PFSK-1 (cell line): ENCODE measurements at regions not wholly inside any gene's neighbourhood (a gene's known extent, or its start where the extent isn't known, plus 50 kb on each side); places are given as distances from the start of the nearest gene placed in this dataset.
A peak's percentile ranks its signal among the peaks of the same experiment; 100 is the strongest.

Source experiments
- FOXP2 ChIP-seq: optimal IDR thresholded peaks from 2 replicates; pipeline ENCODE3; 2011; ENCODE audit warnings: borderline replicate concordance, control low read depth, inconsistent platforms; ENCODE audit not compliant: insufficient read depth; ENCODE audit errors: extremely low read length, extremely low read depth
- POLR2AphosphoS5 ChIP-seq: IDR thresholded peaks from 2 replicates; pipeline ENCODE4 v1.6.1; 2012; ENCODE audit warnings: low read depth, mild to moderate bottlenecking, control low read depth, low read length, moderate library complexity
- TAF1 ChIP-seq: IDR thresholded peaks from 2 replicates; pipeline ENCODE4 v1.6.1; 2012; ENCODE audit warnings: low read length, control low read depth, borderline replicate concordance; ENCODE audit not compliant: insufficient read depth

GRCh38 chr6:26240157-26241032 is 124.6 kb upstream of the BTN3A2 start:
- TF ChIP-seq POLR2AphosphoS5 (peak; percentile 90), FOXP2 (no peak), TAF1 (no peak)
